MM.1S (cell line): ENCODE measurements at regions not wholly inside any gene's neighbourhood (a gene's known extent, or its start where the extent isn't known, plus 50 kb on each side); places are given as distances from the start of the nearest gene placed in this dataset.

ENCODE experiments used
- CTCF ChIP-seq: fragments of 300-600 bp; sonication (generic); IDR thresholded peaks from 2 replicates; pipeline ENCODE4 v1.5.1; 2016; ENCODE audit warnings: antibody characterized with exemption, low read length, mixed read lengths
- EZH2 ChIP-seq: fragments of 300-600 bp; sonication (generic); optimal IDR thresholded peaks from 2 replicates; pipeline ENCODE3; 2017; ENCODE audit warnings: low read depth, mild to moderate bottlenecking, antibody characterized with exemption, low read length, mixed read lengths
- EZH2phosphoT487 ChIP-seq: fragments of 300-600 bp; sonication (generic); IDR thresholded peaks from 2 replicates; pipeline ENCODE4 v1.6.1; 2018; ENCODE audit warnings: antibody characterized with exemption, low read length

- TF ChIP-seq CTCF (no peak), EZH2phosphoT487 (no peak), EZH2 (no peak)
Measured at GRCh38 chr7:25420771-25421170, 192.5 kb upstream of the NPVF start.
